OCI-LY7 (cell line): ENCODE measurements at regions not wholly inside any gene's neighbourhood (a gene's known extent, or its start where the extent isn't known, plus 50 kb on each side); places are given as distances from the start of the nearest gene placed in this dataset.

Experiments
- BruUV-seq: library from RNA; stranded (reverse); fragments of 400-500 nt; replicated peaks from 2 replicates; lab custom pipeline; 2021; lab: Mats Ljungman, UMichigan
- CTCF ChIA-PET: fragments of 300-600 bp; sonication (Branson Sonifier 250); formaldehyde crosslinking; loops from one replicate; lab custom pipeline; 2022; ENCODE audit warnings: antibody characterized with exemption; ENCODE audit not compliant: unreplicated experiment; lab: Charles Lee
- POLR2A ChIA-PET: fragments of 300-600 bp; sonication (Branson Sonifier 250); formaldehyde crosslinking; loops from one replicate; lab custom pipeline; 2022; ENCODE audit warnings: antibody characterized with exemption; lab: Charles Lee
- DNase-seq: peaks from one replicate; pipeline ENCODE4 v3.0.0-alpha.2; 2015; ENCODE audit warnings: low spot score
- H2AFZ ChIP-seq: fragments of 200-600 bp; sonication (generic), shearing (Covaris generic); 2 replicates; pipeline ENCODE4 v1.6.1; 2014; ENCODE audit warnings: mild to moderate bottlenecking, antibody characterized with exemption, low read length, moderate library complexity
- H3K27ac ChIP-seq: fragments of 200-600 bp; sonication (generic); 2 replicates; pipeline ENCODE4 v1.5.1; 2014; ENCODE audit warnings: mixed run types, low read depth, mild to moderate bottlenecking, moderate library complexity, low read length, inconsistent platforms; ENCODE audit not compliant: poor library complexity, severe bottlenecking
- H3K36me3 ChIP-seq: fragments of 200-600 bp; sonication (generic); 2 replicates; pipeline ENCODE4 v1.6.1; 2014; ENCODE audit warnings: mild to moderate bottlenecking, antibody characterized with exemption, low read length, moderate library complexity, mixed read lengths; ENCODE audit not compliant: insufficient read depth
- H3K4me1 ChIP-seq: fragments of 200-600 bp; sonication (generic); 2 replicates; pipeline ENCODE4 v1.5.1; 2014; ENCODE audit warnings: mild to moderate bottlenecking, low read length; ENCODE audit not compliant: insufficient read depth, poor library complexity, severe bottlenecking
- H3K4me2 ChIP-seq: fragments of 200-600 bp; sonication (generic); 2 replicates; pipeline ENCODE4 v1.6.1; 2014; ENCODE audit warnings: mild to moderate bottlenecking, low read length
- H3K4me3 ChIP-seq: fragments of 200-600 bp; sonication (generic); 2 replicates; pipeline ENCODE4 v1.5.1; 2014; ENCODE audit warnings: mild to moderate bottlenecking, low read depth, low read length; ENCODE audit not compliant: poor library complexity, severe bottlenecking
- H3K79me2 ChIP-seq: fragments of 200-600 bp; sonication (generic); 2 replicates; pipeline ENCODE4 v1.6.1; 2016; ENCODE audit warnings: low read depth, mild to moderate bottlenecking, low read length, moderate library complexity, mixed read lengths; ENCODE audit not compliant: insufficient read depth
- H3K9me2 ChIP-seq: fragments of 200-600 bp; sonication (generic); 2 replicates; pipeline ENCODE4 v1.6.1; 2016; ENCODE audit warnings: mild to moderate bottlenecking, low read length, mixed read lengths; ENCODE audit not compliant: insufficient read depth
- H3K9me3 ChIP-seq: fragments of 200-600 bp; sonication (generic); 2 replicates; pipeline ENCODE4 v1.6.1; 2014; ENCODE audit warnings: mild to moderate bottlenecking, mixed run types, low read length, mixed read lengths
- H4K20me1 ChIP-seq: fragments of 200-600 bp; sonication (generic); 2 replicates; pipeline ENCODE4 v1.6.1; 2014; ENCODE audit warnings: mild to moderate bottlenecking, antibody characterized with exemption, low read length, moderate library complexity, mixed read lengths; ENCODE audit not compliant: insufficient read depth
- EZH2phosphoT487 ChIP-seq: fragments of 200-600 bp; sonication (generic); IDR thresholded peaks from 2 replicates; pipeline ENCODE4 v1.6.1; 2018; ENCODE audit warnings: low read depth, borderline replicate concordance, mild to moderate bottlenecking, mixed run types, antibody characterized with exemption, low read length, moderate library complexity, mixed read lengths
- intact Hi-C: fragments of 100-400 bp; cut with micrococcal nuclease; formaldehyde crosslinking; loops from one replicate; pipeline ENCODE4 v1.10.0; 2022; ENCODE audit not compliant: unreplicated experiment
- TF ChIP-seq, protein P1 (sequence below): fragments of 200-600 bp; sonication (generic); conservative IDR thresholded peaks from 2 replicates; pipeline ENCODE4 v1.5.1; 2014; ENCODE audit warnings: mild to moderate bottlenecking, antibody characterized with exemption, low read length, moderate library complexity, mixed read lengths

DNA sequence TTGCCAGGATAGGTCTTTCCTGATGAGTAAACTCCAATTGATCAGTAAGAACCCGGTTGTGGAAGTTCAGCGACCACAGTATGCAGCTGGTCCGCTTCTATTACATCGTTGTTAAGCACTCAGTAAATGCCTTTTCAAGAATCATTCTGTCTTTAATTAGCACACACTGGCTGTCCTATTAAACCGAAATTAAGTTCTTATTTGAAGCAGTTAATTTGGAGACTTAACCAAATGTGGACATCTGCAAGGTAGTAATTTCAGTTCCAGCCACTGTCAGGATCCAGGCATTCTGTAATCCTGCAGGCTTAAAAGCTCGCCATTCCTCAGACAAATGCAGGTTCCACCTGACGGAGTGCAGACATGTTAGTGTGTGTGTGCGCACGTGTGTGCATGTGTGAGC is 254.6 kb downstream of the IRX2 start:
- CTCF ChIA-PET: no interaction called here
- no peaks in the 10 kb centered on the region for H3K9me2 ChIP-seq
- no peak for DNase-seq
- POLR2A ChIA-PET: no interaction called here
- no peaks in the 10 kb centered on the region for H3K36me3 ChIP-seq
- H3K27ac ChIP-seq: no peak overlapping the region
- TF ChIP-seq, protein P1, sequence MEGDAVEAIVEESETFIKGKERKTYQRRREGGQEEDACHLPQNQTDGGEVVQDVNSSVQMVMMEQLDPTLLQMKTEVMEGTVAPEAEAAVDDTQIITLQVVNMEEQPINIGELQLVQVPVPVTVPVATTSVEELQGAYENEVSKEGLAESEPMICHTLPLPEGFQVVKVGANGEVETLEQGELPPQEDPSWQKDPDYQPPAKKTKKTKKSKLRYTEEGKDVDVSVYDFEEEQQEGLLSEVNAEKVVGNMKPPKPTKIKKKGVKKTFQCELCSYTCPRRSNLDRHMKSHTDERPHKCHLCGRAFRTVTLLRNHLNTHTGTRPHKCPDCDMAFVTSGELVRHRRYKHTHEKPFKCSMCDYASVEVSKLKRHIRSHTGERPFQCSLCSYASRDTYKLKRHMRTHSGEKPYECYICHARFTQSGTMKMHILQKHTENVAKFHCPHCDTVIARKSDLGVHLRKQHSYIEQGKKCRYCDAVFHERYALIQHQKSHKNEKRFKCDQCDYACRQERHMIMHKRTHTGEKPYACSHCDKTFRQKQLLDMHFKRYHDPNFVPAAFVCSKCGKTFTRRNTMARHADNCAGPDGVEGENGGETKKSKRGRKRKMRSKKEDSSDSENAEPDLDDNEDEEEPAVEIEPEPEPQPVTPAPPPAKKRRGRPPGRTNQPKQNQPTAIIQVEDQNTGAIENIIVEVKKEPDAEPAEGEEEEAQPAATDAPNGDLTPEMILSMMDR: no peak
- TF ChIP-seq EZH2phosphoT487: no peak
- intact Hi-C loops: no loop called here
- no peak overlapping the region for H2AFZ ChIP-seq
- no peak overlapping the region for H3K4me3 ChIP-seq
- no peaks in the 10 kb centered on the region for H4K20me1 ChIP-seq
- H3K9me3 ChIP-seq: 0 out of 2 replicates have a peak, but pooled peaks cover 7% of the 10 kb centered on the region
- no peak overlapping the region for H3K4me2 ChIP-seq
- no TSS peak for BruUV-seq
- H3K4me1 ChIP-seq: no peaks in the 10 kb centered on the region
- no peaks in the 10 kb centered on the region for H3K79me2 ChIP-seq

DNA sequence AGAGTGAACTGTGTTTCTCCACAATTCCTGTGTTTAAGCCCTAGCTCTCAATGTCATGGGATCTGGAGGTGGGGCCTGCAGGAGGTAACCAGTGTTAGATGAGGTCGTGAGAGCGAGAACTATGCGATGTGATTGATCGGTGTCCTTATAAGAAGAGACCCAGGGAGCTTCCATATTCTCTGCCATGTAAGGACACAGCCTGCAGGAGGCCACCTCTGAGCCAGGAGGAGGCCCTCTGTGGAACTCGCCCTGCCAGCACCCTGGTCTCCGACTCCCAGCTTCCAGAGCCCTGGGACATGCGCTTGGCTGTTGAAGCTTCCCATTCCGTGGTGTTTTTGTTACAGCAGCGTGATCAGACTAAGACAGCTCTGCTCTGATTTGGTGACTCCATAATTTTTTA is 255.4 kb downstream of the IRX2 start:
- Histone ChIP-seq H3K27ac (no peak overlapping the region), H3K9me2 (no peaks in the 10 kb centered on the region), H2AFZ (no peak overlapping the region), H3K4me3 (no peak overlapping the region), H3K4me2 (no peak overlapping the region), H3K9me3 (0 out of 2 replicates have a peak, but pooled peaks cover 7% of the 10 kb centered on the region), H3K36me3 (no peaks in the 10 kb centered on the region), H3K79me2 (no peaks in the 10 kb centered on the region), H3K4me1 (no peaks in the 10 kb centered on the region), H4K20me1 (no peaks in the 10 kb centered on the region)
- DNase-seq: no peak
- intact Hi-C loops: no loop called here
- TF ChIP-seq, protein P1: no peak
- TF ChIP-seq EZH2phosphoT487: no peak
- no TSS peak for BruUV-seq
- ChIA-PET POLR2A (no interaction called here), CTCF (no interaction called here)

DNA sequence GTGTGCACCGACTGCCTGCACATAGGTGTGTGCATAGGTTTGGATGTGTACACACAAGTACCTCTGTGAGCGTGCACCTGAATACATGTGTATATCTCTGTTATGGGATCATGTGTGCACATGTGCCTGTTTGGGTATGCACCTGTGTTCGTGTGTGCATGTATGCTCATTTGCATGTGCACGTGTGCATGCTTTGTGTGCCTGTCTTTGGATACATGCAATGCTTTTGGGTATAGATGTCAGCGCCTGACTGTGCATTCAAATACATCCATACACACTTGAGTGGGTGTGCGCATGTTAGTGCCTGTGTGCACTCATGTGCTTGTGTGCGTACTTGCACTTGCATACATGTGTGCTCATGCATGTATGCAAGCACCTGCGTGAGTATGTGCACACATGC is 258.1 kb downstream of the IRX2 start:
- intact Hi-C loops: no loop called here
- H2AFZ ChIP-seq: no peak overlapping the region
- TF ChIP-seq EZH2phosphoT487: no peak
- TF ChIP-seq, protein P1: no peak
- H4K20me1 ChIP-seq: no peaks in the 10 kb centered on the region
- no peaks in the 10 kb centered on the region for H3K9me3 ChIP-seq
- POLR2A ChIA-PET: no interaction called here
- no peaks in the 10 kb centered on the region for H3K9me2 ChIP-seq
- no peak overlapping the region for H3K4me3 ChIP-seq
- H3K4me2 ChIP-seq: no peak overlapping the region
- H3K27ac ChIP-seq: no peak overlapping the region
- H3K4me1 ChIP-seq: no peaks in the 10 kb centered on the region
- no peak for DNase-seq
- CTCF ChIA-PET: no interaction called here
- BruUV-seq: no TSS peak
- no peaks in the 10 kb centered on the region for H3K79me2 ChIP-seq
- no peaks in the 10 kb centered on the region for H3K36me3 ChIP-seq
